ENCODE measurements at regions not wholly inside any gene's neighbourhood (a gene's known extent, or its start where the extent isn't known, plus 50 kb on each side); places are given as distances from the start of the nearest gene placed in this dataset.

- no peaks in the 10 kb centered on the region for H4K20me1 ChIP-seq (ENCODE audit: control insufficient read depth, extremely low read depth, insufficient read depth, low read length)
- no peaks in the 10 kb centered on the region for H3K27me3 ChIP-seq (ENCODE audit: control insufficient read depth, insufficient read depth, low read length)
- no peaks in the 10 kb centered on the region for H3K36me3 ChIP-seq (ENCODE audit: control insufficient read depth, insufficient read depth, low read length)
- H3K79me2 ChIP-seq (ENCODE audit: control insufficient read depth, insufficient read depth, low read length): no peaks in the 10 kb centered on the region
- TF ChIP-seq EZH2 (IDR thresholded peaks at IDR 0.05; ENCODE audit: low read length, missing control alignments) (no peak), CTCF (conservative IDR thresholded peaks at IDR 0.05 in 1 of 2, IDR thresholded peaks at IDR 0.05 in 1 of 2; ENCODE audit: low read depth in 1 of 2, low read length in 2 of 2) (no peak)
- DNase-seq (ENCODE audit: low read depth in 2 of 2): no peak
- H3K9me3 ChIP-seq (ENCODE audit: control insufficient read depth, insufficient read depth, low read depth, low read length): no peaks in the 10 kb centered on the region
- H3K4me2 ChIP-seq (ENCODE audit: extremely low read depth, insufficient read depth, low read length): no peak overlapping the region
- H3K9ac ChIP-seq (ENCODE audit: insufficient read depth, low read length): no peak overlapping the region
- no peaks in the 10 kb centered on the region for H3K4me1 ChIP-seq (ENCODE audit: control insufficient read depth, extremely low read depth, insufficient read depth, low read length)
- H3K27ac ChIP-seq (ENCODE audit: insufficient read depth, low read length): no peak overlapping the region
- H2AFZ ChIP-seq (ENCODE audit: low read length): no peak overlapping the region
- H3K4me3 ChIP-seq (replicated peaks in 1 of 4; ENCODE audit: control extremely low read depth in 1 of 4, insufficient read depth in 1 of 4, low read depth in 3 of 4, low read length in 4 of 4): no peak overlapping the region
Measured at GRCh38 chrX:125769628-125770027, 396.5 kb downstream of the DCAF12L2 start.

GRCh38 chrX:125778261-125778660 is 387.8 kb downstream of the DCAF12L2 start:
- no peak overlapping the region for H3K27ac ChIP-seq (ENCODE audit: insufficient read depth, low read length)
- no peak overlapping the region for H3K4me3 ChIP-seq (replicated peaks in 1 of 4; ENCODE audit: control extremely low read depth in 1 of 4, insufficient read depth in 1 of 4, low read depth in 3 of 4, low read length in 4 of 4)
- no peak overlapping the region for H3K9ac ChIP-seq (ENCODE audit: insufficient read depth, low read length)
- no peaks in the 10 kb centered on the region for H4K20me1 ChIP-seq (ENCODE audit: control insufficient read depth, extremely low read depth, insufficient read depth, low read length)
- TF ChIP-seq CTCF (conservative IDR thresholded peaks at IDR 0.05 in 1 of 2, IDR thresholded peaks at IDR 0.05 in 1 of 2; ENCODE audit: low read depth in 1 of 2, low read length in 2 of 2) (no peak), EZH2 (IDR thresholded peaks at IDR 0.05; ENCODE audit: low read length, missing control alignments) (no peak)
- H3K36me3 ChIP-seq (ENCODE audit: control insufficient read depth, insufficient read depth, low read length): no peaks in the 10 kb centered on the region
- H3K27me3 ChIP-seq (ENCODE audit: control insufficient read depth, insufficient read depth, low read length): no peaks in the 10 kb centered on the region
- no peaks in the 10 kb centered on the region for H3K79me2 ChIP-seq (ENCODE audit: control insufficient read depth, insufficient read depth, low read length)
- no peaks in the 10 kb centered on the region for H3K4me1 ChIP-seq (ENCODE audit: control insufficient read depth, extremely low read depth, insufficient read depth, low read length)
- H2AFZ ChIP-seq (ENCODE audit: low read length): no peak overlapping the region
- H3K4me2 ChIP-seq (ENCODE audit: extremely low read depth, insufficient read depth, low read length): no peak overlapping the region
- no peak for DNase-seq (ENCODE audit: low read depth in 2 of 2)
- no peaks in the 10 kb centered on the region for H3K9me3 ChIP-seq (ENCODE audit: control insufficient read depth, insufficient read depth, low read depth, low read length)

- H4K20me1 ChIP-seq (ENCODE audit: control insufficient read depth, extremely low read depth, insufficient read depth, low read length): no peaks in the 10 kb centered on the region
- H3K79me2 ChIP-seq (ENCODE audit: control insufficient read depth, insufficient read depth, low read length): no peaks in the 10 kb centered on the region
- H3K4me1 ChIP-seq (ENCODE audit: control insufficient read depth, extremely low read depth, insufficient read depth, low read length): no peaks in the 10 kb centered on the region
- H3K9ac ChIP-seq (ENCODE audit: insufficient read depth, low read length): no peak overlapping the region
- H3K4me2 ChIP-seq (ENCODE audit: extremely low read depth, insufficient read depth, low read length): no peak overlapping the region
- no peak for DNase-seq (ENCODE audit: low read depth in 2 of 2)
- H3K27ac ChIP-seq (ENCODE audit: insufficient read depth, low read length): no peak overlapping the region
- no peak overlapping the region for H3K4me3 ChIP-seq (replicated peaks in 1 of 4; ENCODE audit: control extremely low read depth in 1 of 4, insufficient read depth in 1 of 4, low read depth in 3 of 4, low read length in 4 of 4)
- H3K36me3 ChIP-seq (ENCODE audit: control insufficient read depth, insufficient read depth, low read length): no peaks in the 10 kb centered on the region
- TF ChIP-seq EZH2 (IDR thresholded peaks at IDR 0.05; ENCODE audit: low read length, missing control alignments) (no peak), CTCF (conservative IDR thresholded peaks at IDR 0.05 in 1 of 2, IDR thresholded peaks at IDR 0.05 in 1 of 2; ENCODE audit: low read depth in 1 of 2, low read length in 2 of 2) (no peak)
- H3K27me3 ChIP-seq (ENCODE audit: control insufficient read depth, insufficient read depth, low read length): no peaks in the 10 kb centered on the region
- H3K9me3 ChIP-seq (ENCODE audit: control insufficient read depth, insufficient read depth, low read depth, low read length): no peaks in the 10 kb centered on the region
- no peak overlapping the region for H2AFZ ChIP-seq (ENCODE audit: low read length)
Measured at GRCh38 chrX:125782184-125782583, 383.9 kb downstream of the DCAF12L2 start.

Data from fibroblast of lung (primary cell).